ENCODE measurements at regions not wholly inside any gene's neighbourhood (a gene's known extent, or its start where the extent isn't known, plus 50 kb on each side); places are given as distances from the start of the nearest gene placed in this dataset.

DNA sequence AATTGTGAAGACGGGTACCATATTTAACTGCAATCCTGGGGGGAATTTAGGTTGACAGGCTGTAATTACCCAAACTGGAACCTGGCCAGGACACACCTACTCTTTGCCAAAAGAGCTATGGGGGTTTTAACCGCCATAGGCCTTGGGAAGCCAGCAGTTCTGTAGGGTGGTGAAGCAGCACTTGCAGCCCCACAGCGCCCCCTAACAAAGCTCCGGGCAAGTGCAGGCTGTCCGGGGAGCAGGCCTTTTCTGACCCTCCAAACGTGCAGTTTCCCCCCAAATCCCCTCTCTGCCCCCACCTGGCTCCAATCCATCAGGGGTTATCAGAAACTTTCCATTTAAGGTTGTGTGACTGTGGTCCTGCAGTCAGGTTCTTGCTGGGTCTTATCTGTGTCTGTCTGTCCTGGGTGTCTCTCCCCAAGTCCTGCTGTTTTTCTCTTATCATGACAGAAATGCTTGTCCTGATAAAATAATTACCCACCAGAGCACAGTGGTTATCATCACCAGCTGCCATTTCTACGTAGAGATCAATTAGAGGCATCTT is 350.9 kb downstream of the MID1IP1 start:
- DNase-seq (ENCODE audit: insufficient read length, low spot score) (no peak), FAIRE-seq (no peak)
- TF ChIP-seq, protein P1, sequence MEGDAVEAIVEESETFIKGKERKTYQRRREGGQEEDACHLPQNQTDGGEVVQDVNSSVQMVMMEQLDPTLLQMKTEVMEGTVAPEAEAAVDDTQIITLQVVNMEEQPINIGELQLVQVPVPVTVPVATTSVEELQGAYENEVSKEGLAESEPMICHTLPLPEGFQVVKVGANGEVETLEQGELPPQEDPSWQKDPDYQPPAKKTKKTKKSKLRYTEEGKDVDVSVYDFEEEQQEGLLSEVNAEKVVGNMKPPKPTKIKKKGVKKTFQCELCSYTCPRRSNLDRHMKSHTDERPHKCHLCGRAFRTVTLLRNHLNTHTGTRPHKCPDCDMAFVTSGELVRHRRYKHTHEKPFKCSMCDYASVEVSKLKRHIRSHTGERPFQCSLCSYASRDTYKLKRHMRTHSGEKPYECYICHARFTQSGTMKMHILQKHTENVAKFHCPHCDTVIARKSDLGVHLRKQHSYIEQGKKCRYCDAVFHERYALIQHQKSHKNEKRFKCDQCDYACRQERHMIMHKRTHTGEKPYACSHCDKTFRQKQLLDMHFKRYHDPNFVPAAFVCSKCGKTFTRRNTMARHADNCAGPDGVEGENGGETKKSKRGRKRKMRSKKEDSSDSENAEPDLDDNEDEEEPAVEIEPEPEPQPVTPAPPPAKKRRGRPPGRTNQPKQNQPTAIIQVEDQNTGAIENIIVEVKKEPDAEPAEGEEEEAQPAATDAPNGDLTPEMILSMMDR (IDR thresholded peaks at IDR 0.05; ENCODE audit: insufficient read depth, missing control alignments) = peak; percentile 37

DNA sequence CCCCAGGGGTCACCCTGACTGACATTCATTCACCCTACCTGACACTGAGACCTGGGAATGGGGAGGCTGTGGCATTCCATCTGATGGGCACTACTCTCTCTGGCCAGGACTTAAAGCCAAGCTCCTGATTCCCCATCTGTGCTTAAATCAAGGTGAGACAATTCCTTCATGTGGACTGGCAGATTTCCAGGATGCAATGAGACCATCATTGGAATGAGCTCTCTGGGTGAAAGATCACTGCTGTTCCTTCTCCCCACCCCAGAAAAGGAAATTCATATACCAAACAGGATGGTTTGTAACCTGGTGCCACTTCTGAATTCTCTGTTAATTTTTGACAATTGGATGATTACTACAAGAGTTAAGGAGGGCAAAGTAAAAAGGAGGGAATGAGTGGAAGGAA is 354.8 kb downstream of the MID1IP1 start:
- DNase-seq (ENCODE audit: insufficient read length, low spot score) (no peak), FAIRE-seq (no peak)
- TF ChIP-seq, protein P1 (IDR thresholded peaks at IDR 0.05; ENCODE audit: insufficient read depth, missing control alignments) = no peak

DNA sequence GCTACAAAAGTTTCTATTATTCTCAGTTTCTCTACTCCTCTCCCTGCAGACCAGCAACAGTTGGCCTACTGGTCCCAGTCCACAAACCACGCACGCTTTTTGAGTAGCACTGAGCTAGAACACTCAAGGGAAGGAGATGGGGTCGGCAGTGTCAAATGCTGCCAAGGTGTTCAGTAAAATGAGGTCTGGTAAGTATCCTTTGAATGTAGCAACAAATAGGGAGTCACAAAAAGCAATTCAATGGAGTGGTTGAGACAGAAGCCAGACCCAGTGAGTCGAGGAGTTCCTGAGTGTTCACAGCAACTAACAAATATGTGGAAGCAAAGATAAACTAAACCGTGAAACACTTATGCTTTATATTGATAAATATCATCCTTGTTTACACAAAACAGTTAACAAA is 355.7 kb downstream of the MID1IP1 start:
- no peak for DNase-seq (ENCODE audit: insufficient read length, low spot score)
- FAIRE-seq = no peak
- TF ChIP-seq, protein P1 (IDR thresholded peaks at IDR 0.05; ENCODE audit: insufficient read depth, missing control alignments) = no peak

DNA sequence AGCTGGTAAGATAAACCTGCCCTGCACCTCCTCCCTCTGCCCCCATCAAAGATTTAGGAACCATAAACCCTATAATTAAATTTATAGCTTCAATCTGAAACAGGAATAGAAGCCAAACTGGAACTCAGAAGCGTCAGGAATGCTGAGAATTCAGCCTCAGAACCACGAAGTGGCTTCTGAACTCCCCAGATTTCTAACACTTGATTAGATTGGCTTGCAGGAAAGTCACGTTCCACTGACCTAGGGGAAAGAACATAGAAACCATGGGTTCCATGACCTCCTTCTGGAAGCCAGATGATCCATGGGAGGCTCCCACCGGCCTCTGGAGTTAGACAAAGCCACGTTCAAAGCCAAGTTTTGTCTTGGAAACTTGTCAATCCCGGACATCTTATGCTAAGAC is 356.5 kb downstream of the MID1IP1 start:
- TF ChIP-seq, protein P1 (IDR thresholded peaks at IDR 0.05; ENCODE audit: insufficient read depth, missing control alignments) = no peak
- DNase-seq (ENCODE audit: insufficient read length, low spot score) (no peak), FAIRE-seq (no peak)

DNA sequence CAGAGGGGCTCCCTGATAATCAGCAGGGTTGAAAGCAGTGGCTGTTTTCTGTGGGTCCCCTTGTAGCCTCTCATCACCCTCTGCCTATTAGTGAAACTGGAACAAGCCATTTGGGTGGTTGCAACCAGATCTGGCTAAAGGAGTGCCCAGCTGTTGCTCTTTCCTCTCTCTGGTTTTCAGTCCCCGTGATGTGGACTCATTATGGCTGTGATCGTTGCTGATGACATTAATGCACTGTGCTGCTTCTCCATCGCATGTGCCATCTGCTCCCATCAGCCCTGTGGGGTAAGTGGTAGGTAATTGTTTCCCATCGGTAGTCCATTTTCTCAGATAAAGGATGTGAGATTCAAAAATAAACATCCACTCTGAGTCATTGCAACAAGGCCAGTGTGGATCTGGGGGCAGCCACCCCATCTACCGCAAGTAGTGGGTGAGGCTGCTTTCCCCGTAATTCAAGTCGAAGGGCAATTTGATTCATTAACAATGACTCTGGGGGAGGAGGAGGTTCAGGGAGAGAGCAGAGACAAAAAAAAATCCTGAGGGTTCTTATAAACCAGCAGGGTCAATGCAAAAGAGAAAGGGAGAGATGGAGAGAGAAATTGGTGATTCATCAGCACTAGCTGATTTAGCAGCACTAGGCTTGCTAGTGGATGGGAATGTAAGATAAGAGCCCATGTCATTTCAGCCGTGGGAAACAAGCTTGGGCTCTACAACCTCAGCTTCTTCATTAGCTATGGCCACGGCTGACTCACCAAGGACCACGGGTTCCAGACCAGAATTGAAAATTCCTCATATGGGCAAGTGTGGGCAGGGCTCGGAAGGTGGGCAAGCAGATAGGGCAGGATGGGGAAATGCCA is 357.8 kb downstream of the MID1IP1 start:
- DNase-seq (ENCODE audit: insufficient read length, low spot score) (no peak), FAIRE-seq (no peak)

DNA sequence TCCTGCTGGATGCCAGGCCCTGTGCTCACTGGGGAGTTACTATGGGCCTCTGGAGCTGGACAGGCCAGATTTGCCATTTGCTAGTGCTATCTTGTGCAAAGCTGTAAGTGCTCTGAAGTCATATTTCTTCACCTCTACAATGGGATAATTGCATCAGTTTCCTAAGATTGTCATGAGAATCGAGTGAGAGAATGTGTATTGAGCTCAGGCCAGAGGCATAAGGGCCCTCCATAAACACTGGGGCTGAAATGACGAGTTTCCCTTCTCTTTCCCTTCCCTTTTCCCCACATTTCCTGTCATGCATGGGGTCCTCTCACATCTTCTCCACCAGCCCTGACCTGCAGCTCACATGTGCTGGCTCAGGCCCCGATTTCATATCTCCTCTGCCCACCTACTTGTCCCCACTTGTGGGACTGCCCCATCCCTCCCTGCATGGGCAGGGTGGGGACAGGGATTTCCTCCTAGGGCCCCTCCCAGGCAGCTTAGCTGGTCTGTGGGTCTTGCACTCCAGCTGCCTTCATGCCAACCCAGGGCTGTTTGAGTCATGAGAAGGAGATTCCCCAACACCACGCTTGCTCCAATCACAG is 358.8 kb downstream of the MID1IP1 start:
- DNase-seq (ENCODE audit: insufficient read length, low spot score) (no peak), FAIRE-seq (no peak)
- TF ChIP-seq, protein P1 (IDR thresholded peaks at IDR 0.05; ENCODE audit: insufficient read depth, missing control alignments) = no peak

More for the DNA sequence above, 357.8 kb downstream of the MID1IP1 start:
- TF ChIP-seq, protein P1 (IDR thresholded peaks at IDR 0.05; ENCODE audit: insufficient read depth, missing control alignments) = no peak
